Amniotic stem cell (primary cell): ENCODE measurements at regions not wholly inside any gene's neighbourhood (a gene's known extent, or its start where the extent isn't known, plus 50 kb on each side); places are given as distances from the start of the nearest gene placed in this dataset.

Experiments used
- DNase-seq: peaks from one replicate; lab custom pipeline; 2025; lab: John Stamatoyannopoulos, UW

GRCh38 chr22:34159491-34159890 lies 239.2 kb upstream of the LARGE1 start:
- DNase-seq = no peak

DNA sequence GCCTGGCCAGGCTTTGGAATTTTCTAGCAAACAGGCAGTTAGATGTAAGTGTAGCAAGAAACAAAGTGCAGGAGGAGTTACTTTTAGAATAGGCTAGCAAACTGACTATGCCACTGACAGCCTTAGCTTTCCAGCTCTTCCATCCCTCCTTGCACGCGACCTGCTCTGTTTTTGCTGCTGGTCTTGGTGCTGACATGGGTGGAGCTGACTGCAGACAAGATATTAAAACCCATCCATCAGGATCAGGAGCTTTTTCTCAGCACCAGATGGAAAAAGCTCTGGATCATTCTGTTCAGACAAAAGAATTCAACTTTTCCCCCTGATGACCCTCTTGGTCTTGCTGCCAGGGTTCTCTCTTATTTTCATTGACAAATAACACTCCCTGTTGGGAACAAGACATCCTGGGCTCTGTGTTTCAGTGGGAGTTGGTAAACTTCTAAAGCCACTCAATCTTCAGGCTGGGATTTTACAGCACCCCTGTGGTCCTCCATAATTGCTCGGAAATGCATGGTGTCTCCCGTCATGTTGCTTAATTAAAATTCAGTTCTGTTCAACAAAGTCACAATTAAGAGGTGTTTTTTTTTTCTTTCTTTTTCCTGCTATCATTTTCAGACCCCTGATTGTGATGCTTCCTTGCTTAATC lies 240.0 kb upstream of the LARGE1 start:
- DNase-seq = no peak

DNA sequence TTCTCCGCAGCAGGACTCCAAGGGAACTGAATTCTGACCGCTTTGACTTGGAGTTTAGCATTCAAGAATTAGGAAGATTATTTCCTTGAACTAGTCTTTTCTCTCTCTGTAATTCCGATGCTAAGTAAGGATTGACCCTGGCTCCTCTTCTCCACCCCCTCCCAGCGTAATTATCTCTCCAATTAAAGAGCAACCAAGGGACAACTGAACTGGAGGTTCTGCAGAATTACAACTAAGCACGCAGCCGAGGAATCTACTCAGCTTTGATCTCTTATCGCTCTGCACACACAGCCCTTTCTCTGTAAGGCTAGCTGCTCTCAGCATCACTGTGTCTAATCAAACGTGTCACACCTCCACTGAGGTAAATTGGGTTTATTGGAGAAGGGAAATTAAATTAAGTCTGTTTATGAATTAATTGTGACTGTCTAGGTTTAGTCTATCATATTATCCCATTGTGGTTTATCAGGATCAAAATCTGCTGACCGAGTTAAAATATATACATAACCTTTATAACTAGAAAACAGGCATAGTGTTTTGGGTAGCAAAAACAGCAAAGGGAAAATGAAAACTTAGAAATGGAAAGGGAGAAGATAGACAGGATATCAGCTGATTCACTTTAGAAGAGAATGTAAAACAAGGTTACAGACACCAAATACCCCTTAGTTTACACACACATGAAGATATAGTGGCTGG lies 241.3 kb upstream of the LARGE1 start:
- no peak for DNase-seq

DNA sequence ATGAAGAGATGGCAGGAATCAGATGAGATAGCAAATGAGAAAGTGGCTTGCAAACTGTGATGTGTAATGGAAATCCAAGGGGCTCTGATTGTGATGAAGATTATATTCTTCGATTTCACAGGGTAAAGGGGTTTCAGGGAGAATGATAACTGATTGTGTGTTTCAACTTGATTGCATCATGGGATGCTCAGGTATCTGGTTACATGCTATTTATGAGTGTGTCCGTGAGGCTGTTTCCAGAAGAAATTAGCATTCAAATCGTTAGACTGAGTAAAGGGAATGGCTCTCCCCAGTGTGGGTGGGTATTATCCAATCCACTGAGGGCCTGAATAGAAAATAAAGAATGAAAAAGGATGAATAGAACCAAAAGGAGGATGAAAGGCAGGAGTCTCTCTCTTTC lies 278.7 kb upstream of the LARGE1 start:
- DNase-seq = no peak

DNA sequence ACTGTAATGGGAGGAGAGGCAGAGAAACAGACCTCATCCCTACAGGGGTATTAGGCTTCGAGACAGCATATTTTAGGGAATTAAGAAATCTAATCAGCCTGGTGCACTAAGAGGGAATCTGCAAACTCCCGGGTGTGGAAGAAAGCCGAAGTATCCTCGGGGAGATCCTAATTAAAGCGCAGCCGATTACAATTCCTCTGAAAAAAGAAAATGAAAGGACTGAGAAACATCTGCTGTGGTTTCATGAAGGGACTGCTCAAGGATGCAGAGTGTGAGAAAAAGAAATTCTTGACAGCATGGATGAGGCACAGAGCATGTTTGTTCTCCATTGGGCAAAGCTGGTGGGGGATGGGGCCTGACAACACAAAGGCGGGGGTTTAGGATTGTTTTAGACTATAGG lies 290.0 kb upstream of the LARGE1 start:
- no peak for DNase-seq

GRCh38 chr22:34214372-34214771 lies 294.1 kb upstream of the LARGE1 start:
- no peak for DNase-seq

- DNase-seq = no peak
These were observed 305.0 kb upstream of the LARGE1 start for GRCh38 chr22:34225278-34225677.

DNA sequence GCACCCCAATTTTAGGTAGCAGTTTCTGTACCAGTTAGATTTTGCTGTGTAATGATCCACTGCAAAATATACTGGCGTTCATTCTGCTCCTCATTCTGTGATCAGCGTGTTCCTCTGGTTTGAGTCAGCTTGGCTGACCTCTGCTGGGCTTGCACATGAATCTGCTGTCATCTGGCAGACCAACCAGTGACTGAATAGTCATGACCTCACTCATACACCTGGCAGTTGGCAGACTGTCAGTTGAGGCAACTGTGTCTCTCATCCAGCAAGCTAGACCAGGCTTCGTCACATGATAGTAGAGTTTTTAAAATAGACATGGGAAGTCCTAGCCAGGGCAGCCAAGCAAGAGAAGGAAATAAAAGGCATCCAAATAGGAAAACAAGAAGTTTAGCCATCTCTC lies 316.3 kb upstream of the LARGE1 start:
- DNase-seq = no peak

GRCh38 chr22:34239421-34239820 lies 319.1 kb upstream of the LARGE1 start:
- no peak for DNase-seq

- DNase-seq = no peak
These were observed 322.7 kb upstream of the LARGE1 start for GRCh38 chr22:34243023-34243422.

DNA sequence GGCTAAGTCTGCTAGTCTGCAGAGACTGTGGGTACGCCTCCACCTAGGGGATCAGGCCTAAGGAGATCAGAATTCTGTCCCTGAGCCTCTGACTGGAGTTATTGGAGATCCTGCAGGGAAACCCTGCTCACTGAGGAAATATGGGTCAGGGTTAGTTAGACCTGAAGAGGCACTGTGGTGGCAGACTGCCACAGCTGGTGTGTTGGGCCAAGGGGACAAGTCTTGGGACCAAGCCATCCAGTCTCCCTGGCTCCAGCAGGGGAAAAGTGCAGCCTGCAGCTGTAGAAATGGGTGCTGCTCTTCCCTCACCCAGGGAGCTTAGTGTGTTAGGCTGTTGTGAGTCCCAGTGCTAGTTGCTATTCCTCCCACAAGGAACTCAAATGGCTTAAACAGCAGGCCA lies 334.8 kb upstream of the LARGE1 start:
- no peak for DNase-seq

GRCh38 chr22:34278121-34278520 lies 357.8 kb upstream of the LARGE1 start:
- no peak for DNase-seq

GRCh38 chr22:34281738-34282137 lies 361.5 kb upstream of the LARGE1 start:
- no peak for DNase-seq

DNA sequence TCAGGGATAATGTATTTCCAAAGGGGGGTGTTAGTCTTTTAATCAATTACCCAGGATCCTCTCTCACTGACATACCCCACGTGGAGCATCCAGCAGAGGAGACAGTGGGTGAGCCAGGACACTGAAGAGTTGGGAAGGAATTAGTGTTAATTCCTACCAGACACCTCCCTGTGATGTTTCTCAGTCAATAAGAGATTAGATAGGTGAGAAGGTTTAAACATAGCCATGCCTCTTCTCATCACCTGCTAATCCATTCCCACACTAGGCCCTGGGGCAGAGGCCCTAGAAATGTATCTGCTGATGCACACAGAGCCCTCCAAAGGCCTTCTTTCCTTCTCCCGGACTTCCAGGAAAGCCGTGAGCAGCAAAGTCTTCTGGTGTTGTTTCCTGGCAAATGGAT lies 363.6 kb upstream of the LARGE1 start:
- DNase-seq = no peak

GRCh38 chr22:34293324-34293723 lies 373.0 kb upstream of the LARGE1 start:
- DNase-seq = no peak

GRCh38 chr22:34294476-34294875 lies 374.2 kb upstream of the LARGE1 start:
- DNase-seq = no peak

- no peak for DNase-seq
These were observed 374.7 kb upstream of the LARGE1 start for GRCh38 chr22:34294986-34295385.

DNA sequence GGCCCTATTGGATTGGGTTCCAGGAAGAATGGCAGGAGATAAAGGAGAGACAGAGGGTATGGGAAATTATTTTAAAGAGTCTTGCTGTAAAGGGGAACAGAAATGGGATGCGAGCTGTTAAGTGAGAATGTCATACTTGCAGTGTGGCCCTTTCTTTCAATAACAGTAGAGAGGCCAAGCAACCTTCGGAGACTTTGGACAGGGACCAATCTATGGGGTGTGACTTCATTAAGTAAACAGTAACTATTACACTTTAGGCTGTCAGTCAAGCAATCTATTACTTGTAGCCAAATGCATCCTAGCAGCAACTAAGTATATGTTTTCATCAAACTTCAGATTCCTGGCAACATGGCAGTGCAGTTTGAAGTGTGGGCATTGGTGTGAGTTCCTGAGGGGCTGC lies 376.2 kb upstream of the LARGE1 start:
- no peak for DNase-seq

- no peak for DNase-seq
These were observed 377.4 kb upstream of the LARGE1 start for GRCh38 chr22:34297536-34298120.

DNA sequence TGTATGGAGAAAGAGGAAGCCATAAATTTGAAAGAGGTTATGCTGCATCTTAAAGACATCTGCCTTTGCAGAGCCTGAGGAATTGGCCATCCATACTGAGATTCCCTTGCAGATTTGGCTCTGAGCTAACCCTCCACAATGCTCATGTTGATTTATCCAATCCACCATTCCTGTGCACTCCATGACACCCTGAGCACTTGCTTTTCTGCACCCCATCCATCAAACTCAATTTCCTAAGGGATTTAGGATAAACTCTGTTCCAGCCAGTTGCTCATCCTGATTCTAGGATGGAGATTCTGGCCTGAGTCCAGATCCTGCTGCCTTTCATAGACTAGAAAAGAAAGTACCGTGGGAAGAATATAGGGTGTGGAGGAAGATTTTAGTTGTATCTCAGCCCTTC lies 379.2 kb upstream of the LARGE1 start:
- no peak for DNase-seq

DNA sequence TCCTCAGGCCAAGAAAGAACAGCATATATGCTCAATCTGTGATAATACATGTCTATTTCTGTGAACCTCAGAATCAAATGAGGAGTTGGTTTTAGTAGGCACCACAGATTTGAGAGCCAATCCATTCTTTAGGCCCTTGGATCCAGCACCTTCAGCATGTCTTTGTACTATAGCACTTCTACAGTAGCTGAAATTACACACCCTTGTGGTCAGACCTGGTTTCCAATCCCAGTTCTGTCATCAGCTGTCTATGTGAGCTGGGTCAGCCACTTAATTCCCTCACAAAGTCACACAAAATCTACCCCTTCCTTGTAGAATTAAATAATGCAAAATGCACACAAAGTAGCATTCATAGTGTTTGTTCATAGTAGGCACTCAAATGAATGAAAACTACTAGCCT lies 381.3 kb upstream of the LARGE1 start:
- no peak for DNase-seq

- no peak for DNase-seq
These were observed 383.4 kb upstream of the LARGE1 start for GRCh38 chr22:34303656-34304055.

- DNase-seq = no peak
These were observed 386.1 kb upstream of the LARGE1 start for GRCh38 chr22:34306361-34306760.

- DNase-seq = no peak
These were observed 387.8 kb upstream of the LARGE1 start for GRCh38 chr22:34308101-34308500.
